Suprapubic skin (tissue), 4 donors: ENCODE measurements at regions not wholly inside any gene's neighbourhood (a gene's known extent, or its start where the extent isn't known, plus 50 kb on each side); places are given as distances from the start of the nearest gene placed in this dataset.

Experiments used
- POLR2A ChIP-seq, 2 donors: fragments of 450-650 bp; IDR thresholded peaks; one replicate each; pipeline ENCODE4 v1.6.1; 2017; ENCODE audit warnings: antibody characterized with exemption in 2 of 2, mild to moderate bottlenecking in 2 of 2, moderate library complexity in 2 of 2
- POLR2AphosphoS5 ChIP-seq, 3 donors: sonication (generic); formaldehyde crosslinking; IDR thresholded peaks; one replicate each; pipeline ENCODE4 v1.6.1; 2017; ENCODE audit warnings: antibody characterized with exemption in 3 of 3
- TF ChIP-seq, protein P1 (sequence below), 2 donors: fragments of 200-600 bp in 1 of 2; fragments of 450-650 bp in 1 of 2; sonication (generic) in 1 of 2; IDR thresholded peaks; one replicate each; pipeline ENCODE4 v1.5.1; 2016 to 2019; ENCODE audit warnings: antibody characterized with exemption in 2 of 2, mild to moderate bottlenecking in 1 of 2, moderate library complexity in 1 of 2

DNA sequence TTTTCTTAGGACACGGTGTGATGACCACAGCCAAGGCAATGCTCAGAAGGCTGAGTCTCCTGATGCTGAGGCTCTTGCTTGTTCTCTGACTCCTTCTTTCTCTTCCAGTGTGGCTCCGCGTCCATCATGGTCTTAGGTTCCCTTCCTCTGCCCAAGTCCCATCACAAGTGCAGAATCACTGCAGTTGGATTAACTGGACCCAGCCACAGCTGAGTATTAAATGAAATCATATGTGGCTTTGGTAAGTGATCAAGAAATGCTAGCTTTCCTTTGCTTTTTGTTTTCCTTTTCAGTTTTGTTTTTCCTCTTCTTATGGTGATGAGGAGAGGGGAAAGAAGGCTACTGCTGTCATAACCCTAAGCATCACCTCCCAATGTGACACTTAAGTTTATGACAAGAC lies 375.8 kb downstream of the INSIG2 start:
- TF ChIP-seq, protein P1, sequence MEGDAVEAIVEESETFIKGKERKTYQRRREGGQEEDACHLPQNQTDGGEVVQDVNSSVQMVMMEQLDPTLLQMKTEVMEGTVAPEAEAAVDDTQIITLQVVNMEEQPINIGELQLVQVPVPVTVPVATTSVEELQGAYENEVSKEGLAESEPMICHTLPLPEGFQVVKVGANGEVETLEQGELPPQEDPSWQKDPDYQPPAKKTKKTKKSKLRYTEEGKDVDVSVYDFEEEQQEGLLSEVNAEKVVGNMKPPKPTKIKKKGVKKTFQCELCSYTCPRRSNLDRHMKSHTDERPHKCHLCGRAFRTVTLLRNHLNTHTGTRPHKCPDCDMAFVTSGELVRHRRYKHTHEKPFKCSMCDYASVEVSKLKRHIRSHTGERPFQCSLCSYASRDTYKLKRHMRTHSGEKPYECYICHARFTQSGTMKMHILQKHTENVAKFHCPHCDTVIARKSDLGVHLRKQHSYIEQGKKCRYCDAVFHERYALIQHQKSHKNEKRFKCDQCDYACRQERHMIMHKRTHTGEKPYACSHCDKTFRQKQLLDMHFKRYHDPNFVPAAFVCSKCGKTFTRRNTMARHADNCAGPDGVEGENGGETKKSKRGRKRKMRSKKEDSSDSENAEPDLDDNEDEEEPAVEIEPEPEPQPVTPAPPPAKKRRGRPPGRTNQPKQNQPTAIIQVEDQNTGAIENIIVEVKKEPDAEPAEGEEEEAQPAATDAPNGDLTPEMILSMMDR (IDR thresholded peaks at IDR 0.05), result no peak
- TF ChIP-seq POLR2AphosphoS5 (IDR thresholded peaks at IDR 0.05) (no peak), POLR2A (IDR thresholded peaks at IDR 0.05) (no peak)
